Jurkat, Clone E6-1 (cell line): ENCODE measurements at regions not wholly inside any gene's neighbourhood (a gene's known extent, or its start where the extent isn't known, plus 50 kb on each side); places are given as distances from the start of the nearest gene placed in this dataset.
"Not testable (repeated sequence)": the region's sequence is repeated elsewhere in the genome, so short reads cannot be mapped to it uniquely, and the experiment has no call there.

ENCODE experiments used
- DNase-seq: peaks from one replicate; pipeline ENCODE4 v3.0.0-alpha.2; 2011; ENCODE audit warnings: low read depth, low spot score
- H3K4me3 ChIP-seq: 2 replicates; pipeline ENCODE4 v1.5.1; 2011; ENCODE audit warnings: mild to moderate bottlenecking, low read length, control low read depth, moderate library complexity

DNA sequence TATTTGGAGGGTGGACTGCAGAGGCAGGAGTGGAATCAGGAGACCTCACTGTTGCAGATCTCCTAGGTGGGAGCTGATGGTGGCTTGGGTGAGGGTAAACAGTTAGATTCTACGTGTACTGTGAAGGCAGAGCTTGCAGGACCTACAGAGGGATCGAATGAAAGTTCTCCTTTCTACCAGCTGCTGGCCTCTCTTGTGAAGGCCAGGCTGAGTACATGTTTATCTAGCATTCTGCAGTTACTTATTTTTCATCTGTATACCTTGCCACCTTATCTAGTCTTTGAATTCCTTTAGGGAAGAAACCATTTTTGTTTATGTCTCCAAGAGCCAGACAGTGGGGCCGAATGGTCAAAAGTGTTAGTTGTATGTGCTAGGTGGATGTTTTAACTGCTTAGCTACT, 57.6 kb downstream of the PTTG1 start:
- H3K4me3 ChIP-seq = no peak overlapping the region
- no peak for DNase-seq

DNA sequence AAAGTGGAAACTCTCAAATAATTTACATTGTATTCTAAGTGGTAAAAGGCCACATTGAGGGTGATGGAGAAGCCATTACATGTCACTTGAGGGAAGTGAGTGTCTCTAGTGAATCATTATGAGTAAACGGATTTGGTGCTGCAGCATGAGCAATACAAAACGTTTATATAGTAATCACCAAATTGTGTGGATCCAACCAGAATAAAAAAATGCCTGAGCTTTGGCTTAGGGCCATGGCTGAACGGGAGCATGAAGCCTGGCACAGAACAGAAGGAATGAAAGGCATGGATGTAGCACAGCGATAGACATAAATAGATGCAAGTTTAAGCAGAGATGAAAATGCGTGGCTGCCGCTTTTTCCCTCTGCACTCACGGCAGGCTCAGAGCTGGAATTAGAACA, 58.3 kb downstream of the PTTG1 start:
- DNase-seq = no peak
- no peak overlapping the region for H3K4me3 ChIP-seq

DNA sequence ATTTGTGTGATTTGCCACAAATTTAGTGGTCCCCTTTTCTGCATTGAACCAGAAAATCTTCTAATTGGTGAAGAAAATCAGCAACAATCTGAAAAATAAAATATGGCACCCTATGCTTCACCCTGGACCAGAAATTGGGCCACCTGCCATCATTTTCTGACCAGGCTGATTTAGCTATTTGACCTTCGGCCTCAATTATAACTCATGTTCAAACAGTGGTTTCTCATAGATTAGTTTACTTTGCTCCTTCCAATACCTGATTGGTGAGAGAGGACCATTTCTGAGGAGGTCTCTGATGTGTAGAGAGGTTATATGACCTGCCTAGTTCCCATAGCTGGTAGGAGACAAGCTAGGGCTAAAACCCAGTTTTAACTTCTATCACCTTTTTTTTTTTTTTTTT, 59.0 kb downstream of the PTTG1 start:
- no peak for DNase-seq
- no peak overlapping the region for H3K4me3 ChIP-seq

DNA sequence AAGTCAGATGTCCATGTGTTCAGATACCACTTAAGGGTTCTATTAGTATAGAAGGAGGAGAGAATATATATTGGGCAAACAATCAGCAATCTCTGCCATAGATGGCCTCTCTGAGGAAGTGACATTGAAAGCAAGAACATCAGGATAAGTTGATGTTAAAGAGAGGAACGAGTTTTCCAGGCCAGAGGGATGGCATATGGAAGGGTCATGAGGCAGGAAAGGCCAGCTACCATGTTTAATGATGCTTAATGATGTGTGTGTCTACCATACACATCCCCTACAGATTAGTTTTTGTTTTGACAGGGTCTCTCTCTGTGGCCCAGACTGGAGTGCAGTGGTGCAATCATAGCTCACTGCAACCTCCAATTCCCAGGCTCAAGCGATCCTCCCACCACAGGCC, 63.0 kb downstream of the PTTG1 start:
- no peak for DNase-seq
- no peak overlapping the region for H3K4me3 ChIP-seq

DNA sequence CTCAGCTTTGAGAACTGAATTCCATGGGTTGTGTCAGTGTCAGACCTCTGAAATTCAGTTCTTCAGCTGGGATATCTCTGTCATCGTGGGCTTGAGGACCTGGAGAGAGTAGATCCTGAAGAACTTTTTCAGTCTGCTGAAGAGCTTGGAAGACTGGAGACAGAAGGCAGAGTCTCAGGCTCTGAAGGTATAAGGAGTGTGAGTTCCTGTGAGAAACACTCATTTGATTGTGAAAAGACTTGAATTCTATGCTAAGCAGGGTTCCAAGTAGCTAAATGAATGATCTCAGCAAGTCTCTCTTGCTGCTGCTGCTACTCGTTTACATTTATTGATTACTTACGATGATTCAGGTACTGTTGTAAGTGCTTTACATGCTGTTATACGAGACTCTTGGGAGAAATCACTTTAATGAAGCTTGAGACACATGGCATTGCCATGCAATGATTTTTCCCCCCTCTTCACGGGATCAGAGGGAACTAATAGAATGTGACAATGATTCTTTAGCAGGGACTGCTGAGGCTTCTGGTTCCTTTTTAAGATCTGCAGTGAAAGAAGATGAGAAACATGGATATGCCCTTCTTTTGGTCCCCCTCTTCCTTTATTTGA, 63.8 kb downstream of the PTTG1 start:
- no peak for DNase-seq

DNA sequence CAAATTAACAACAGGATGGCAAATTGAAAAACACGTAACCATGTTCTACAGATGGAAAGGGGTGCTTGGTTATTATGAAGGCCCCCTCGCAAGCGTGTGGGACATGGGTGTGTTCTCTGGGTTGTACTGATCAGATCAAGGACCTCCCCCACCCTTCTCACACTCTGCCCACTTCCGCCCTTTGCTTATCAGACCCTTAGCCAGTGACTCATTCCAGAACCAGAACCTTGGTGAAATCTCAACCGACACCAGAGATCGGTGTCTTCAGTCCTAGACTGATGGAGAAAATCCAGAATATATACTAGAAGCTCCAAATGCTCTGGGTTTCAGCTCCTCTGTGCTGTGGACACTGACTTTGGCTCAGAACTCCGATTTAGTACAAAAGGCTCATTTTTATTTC, 64.9 kb downstream of the PTTG1 start:
- DNase-seq = no peak
- H3K4me3 ChIP-seq = no peak overlapping the region

More for the DNA sequence above, 63.8 kb downstream of the PTTG1 start:
- no peak overlapping the region for H3K4me3 ChIP-seq

DNA sequence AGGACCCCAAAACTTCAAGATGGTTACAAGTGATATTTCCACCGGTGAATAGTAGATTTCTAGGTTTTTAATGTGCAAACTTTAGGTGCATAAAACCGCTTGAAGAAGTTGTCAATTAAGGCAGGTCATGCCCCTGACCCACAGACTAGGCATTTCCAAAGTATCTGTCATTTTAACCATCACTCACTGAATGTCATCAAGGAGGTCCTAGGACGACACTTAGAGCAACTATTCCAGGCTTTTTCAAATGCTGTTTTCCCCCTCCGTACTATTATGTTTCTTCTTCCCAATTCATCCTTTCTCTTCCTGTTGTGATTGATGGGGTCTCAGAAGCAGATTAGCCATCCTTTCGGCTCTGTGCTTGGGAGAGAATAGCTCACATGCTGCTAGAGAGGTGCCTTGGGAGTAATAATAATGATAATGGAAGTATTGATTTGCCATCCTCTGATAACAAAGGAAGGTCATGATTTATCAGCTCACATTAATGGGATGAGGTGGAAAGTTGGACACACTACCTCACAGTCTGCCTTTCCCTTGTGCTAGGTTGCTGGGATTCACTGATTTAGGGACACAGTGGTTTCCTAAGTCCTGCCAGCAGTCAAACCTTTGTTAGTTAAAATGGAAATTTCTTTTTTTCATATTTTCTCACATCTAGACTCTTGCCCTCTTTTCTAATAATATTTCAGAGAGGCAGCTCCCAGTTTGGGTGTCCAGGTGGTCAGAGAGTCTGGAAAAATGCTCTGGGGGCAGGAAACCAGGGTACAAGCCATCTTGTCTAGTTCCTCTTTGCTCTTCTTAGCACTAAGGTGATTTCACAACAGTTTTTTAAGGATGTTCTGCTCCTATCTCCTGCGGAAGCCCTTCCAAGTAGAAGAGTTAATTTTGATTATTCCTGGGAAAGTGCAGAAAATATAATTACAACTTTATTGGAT, 67.0 kb downstream of the PTTG1 start:
- no peak overlapping the region for H3K4me3 ChIP-seq
- no peak for DNase-seq

DNA sequence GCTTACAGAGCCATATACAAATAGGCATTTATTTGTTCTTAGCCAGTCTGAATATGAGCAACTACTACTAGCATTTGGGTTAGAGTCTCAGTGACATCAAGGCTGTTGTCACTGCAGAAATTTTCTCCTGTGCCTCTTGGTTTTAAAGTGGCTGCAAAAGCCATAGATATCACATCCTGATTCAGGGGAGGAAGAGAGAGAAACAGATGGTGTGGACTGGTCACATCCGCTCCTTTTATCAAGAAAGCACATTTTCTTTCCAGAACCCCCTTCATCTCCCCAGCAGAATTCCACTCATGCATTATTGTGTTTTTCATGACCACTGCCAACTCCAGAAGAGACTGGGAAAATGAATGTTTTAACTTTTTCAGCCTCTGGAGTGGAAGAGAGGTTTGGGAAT, 69.8 kb downstream of the PTTG1 start:
- DNase-seq = no peak
- no peak overlapping the region for H3K4me3 ChIP-seq

DNA sequence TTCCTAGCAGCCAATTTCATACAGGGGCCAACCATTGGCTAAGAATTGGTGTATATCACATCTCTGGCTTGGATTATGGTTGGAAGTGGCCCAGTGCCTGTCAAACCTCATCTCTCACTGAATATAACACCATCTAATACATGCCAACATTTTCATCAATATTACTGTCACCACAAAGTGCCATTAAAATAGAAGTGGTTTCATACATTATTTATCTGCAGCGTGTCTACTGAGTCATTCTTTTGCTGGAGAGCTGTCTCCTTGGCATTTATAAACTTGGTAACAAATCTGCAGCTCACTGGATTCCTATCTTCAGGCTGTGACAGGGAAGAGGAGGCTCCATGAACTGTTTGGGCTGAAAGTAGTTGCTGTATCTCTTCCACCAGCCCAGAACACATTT, 70.9 kb downstream of the PTTG1 start:
- H3K4me3 ChIP-seq = no peak overlapping the region
- no peak for DNase-seq

DNA sequence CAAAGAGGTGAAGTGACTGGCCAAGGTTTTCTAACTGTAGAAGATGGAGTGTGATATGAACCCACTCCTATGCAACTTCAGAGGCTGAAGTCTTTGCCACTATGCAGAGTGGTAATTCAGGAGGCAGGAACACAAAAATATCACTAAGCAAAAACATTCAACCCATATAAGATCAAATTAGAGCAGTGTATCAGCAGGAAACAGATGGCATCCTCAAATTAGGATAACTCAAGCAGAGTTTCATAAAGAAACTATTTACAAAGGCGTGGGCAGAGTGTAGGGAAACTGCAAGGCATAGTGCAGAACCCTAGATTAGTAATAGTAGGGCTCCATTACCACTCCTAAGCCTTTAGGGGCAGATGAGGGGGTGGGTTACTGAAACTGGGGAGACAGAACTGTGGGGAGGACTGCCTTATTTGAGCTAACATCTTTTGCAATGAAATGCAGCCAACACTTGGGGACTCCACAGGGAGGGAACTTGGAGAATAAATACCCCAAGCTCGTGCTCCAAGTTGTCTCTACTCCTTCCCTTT, 72.2 kb downstream of the PTTG1 start:
- no peak for DNase-seq

DNA sequence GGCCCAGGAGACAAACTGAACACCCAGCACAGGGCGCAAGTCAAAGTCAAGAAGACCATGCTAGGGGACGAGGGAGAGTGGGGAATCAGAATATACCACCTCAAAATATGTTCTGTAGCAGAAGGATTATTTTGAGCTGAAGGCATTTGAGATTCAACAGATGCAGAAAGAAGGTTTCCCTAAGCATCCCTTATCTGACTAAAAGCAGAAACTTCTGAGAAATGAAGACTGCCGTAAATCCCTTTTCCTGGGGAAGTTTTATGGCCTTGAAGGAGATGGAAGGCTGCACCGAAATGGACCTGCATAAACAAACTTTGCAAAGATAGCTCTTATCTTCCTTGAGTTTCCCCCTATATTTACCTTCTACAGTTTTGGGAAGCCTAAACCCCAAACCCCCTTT, 72.8 kb downstream of the PTTG1 start:
- no peak for DNase-seq
- no peak overlapping the region for H3K4me3 ChIP-seq

More for the DNA sequence above, 72.2 kb downstream of the PTTG1 start:
- no peak overlapping the region for H3K4me3 ChIP-seq

DNA sequence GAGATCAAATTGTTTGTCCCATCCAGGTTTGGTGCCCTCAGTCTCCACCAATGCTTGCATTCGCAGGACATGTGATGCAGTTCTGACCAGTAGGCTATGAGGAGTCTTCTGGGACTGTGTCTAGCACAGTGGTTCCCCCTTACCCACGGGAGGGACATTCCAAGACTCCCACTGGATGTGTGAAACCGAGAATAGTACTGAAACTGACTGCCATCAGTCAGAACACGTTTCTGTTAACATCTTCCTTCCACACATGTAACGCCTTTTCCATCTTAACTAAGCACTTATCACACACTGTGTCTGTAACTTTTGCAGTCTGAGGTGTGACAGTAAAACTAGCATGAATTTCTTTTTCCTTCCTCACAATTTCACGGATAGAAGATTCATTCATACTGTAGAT, 74.7 kb downstream of the PTTG1 start:
- no peak for DNase-seq
- no peak overlapping the region for H3K4me3 ChIP-seq

DNA sequence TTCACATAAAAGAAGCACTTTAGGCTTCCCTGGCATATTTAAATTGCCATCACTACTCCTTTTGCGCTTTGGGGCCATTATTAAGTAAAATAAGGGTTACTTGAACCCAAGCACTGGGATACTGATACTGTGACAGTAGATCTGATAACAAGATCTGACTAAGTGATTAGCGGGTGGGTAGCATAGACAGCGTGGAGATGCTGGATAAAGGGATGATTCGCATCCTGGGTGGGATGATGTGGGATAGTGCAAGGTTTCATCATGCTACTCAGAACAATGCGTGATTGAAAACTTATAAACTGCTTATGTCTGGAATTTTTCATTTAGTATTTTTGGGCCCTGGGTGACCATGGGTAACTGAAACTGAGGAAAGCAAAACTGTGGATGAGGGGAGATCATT, 75.1 kb downstream of the PTTG1 start:
- no peak for DNase-seq
- H3K4me3 ChIP-seq = no peak overlapping the region

DNA sequence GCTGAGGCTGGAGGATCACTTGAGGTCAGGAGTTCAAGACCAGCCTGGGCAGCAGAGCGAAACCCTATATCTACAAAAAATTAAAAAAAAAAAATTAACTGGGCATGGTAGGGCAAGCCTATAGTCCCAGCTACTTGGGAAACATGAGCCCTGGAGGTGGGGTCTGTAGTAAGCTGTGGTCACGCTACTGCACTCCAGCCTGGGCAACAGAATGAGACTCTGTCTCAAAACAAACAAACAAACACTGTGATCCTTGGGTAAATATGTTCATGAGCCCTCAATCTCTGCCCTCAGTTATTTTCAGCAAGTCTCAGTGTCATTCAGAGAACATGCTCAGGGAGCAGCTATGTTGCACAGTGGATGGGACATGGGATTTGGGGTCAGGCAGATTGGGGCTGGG, 76.2 kb downstream of the PTTG1 start:
- H3K4me3 ChIP-seq = no peak overlapping the region
- no peak for DNase-seq

DNA sequence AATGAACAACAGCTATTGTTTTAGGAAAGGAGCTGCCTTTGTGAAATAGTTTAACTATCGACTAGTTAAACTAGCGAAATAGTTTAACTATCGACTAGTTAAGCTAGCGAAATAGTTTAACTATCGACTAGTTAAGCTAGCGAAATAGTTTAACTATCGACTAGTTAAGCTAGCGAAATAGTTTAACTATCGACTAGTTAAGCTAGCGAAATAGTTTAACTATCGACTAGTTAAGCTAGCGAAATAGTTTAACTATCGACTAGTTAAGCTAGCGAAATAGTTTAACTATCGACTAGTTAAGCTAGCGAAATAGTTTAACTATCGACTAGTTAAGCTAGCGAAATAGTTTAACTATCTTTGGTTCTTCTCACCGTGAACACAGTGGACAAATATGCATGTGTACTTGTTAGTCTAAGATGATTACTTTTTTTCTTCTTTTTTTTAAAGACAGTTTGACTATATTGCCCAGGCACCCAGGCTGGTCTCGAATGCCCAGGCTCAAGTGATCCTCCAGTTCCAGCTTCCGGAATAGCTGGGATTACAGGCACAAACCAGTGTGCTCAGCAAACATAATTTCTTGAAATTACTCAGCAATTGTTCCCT, 76.9 kb downstream of the PTTG1 start:
- H3K4me3 ChIP-seq = not testable (repeated sequence)

DNA sequence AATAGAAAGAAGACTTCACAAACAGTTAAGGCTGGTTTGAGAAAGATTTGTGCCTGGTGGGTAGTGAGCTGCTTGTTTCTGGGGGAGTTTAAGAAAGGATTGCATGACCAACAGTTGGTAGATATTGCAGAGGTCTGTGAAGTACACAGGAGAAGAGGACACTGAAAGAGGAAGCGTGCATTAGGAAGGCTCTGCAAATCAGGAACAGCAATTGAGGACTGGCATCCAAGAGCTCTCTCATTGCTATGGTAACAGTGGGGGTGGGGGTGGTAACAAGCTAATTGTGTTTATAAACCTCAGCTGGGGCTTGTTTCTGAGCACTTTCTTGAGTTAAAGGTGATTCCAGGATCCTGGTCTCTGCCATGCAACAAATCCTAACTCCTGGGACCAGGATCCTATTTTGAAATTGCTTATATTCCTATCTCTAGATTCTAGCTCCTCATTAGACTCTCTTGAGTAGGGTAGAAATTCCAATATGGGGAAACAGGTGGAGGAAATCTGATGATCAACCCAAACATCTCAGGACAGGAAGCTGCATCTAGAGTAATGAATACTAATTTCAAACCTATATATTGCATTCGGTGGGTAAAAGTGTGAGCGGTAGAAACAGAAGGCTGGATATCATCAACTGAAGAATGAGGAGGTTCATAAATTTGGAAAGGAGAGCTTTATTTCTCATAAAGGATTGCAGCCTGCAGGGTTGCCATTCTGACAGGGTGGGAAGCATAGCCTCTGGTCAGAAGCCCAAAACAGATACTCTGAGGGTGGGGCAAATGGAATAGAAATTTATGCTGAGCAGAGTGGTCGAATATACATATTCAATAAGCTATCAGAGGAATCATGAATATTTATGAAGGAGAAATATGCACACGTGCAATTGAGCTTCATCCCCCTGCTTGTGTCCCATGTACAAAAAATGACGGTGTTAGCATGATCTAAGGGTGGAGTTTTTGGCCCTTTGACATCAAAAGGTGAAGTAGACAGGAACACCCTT, 79.4 kb downstream of the PTTG1 start:
- DNase-seq = no peak

More for the DNA sequence above, 76.9 kb downstream of the PTTG1 start:
- DNase-seq = not testable (repeated sequence)

DNA sequence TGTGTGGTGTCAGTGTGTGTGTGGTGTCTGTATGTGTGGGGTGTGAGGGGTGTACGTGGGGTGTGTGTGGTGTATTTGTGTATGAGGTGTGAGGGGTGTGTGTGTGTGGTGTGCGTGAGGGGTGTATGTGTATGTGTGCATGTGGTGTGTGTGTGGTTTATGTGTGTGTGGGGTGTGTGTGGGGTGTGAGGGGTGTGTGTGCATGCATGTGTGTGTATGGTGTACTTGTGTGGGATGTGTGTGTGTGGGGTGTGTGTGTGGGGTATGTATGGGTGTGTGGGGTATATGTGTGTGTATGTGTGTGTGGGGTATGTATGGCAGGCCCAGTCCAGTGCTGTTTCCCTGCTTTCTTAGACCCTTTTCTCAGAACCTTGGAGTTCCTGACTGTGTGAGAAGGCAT, 83.3 kb downstream of the PTTG1 start:
- DNase-seq = no peak
- no peak overlapping the region for H3K4me3 ChIP-seq

More for the DNA sequence above, 79.4 kb downstream of the PTTG1 start:
- no peak overlapping the region for H3K4me3 ChIP-seq

DNA sequence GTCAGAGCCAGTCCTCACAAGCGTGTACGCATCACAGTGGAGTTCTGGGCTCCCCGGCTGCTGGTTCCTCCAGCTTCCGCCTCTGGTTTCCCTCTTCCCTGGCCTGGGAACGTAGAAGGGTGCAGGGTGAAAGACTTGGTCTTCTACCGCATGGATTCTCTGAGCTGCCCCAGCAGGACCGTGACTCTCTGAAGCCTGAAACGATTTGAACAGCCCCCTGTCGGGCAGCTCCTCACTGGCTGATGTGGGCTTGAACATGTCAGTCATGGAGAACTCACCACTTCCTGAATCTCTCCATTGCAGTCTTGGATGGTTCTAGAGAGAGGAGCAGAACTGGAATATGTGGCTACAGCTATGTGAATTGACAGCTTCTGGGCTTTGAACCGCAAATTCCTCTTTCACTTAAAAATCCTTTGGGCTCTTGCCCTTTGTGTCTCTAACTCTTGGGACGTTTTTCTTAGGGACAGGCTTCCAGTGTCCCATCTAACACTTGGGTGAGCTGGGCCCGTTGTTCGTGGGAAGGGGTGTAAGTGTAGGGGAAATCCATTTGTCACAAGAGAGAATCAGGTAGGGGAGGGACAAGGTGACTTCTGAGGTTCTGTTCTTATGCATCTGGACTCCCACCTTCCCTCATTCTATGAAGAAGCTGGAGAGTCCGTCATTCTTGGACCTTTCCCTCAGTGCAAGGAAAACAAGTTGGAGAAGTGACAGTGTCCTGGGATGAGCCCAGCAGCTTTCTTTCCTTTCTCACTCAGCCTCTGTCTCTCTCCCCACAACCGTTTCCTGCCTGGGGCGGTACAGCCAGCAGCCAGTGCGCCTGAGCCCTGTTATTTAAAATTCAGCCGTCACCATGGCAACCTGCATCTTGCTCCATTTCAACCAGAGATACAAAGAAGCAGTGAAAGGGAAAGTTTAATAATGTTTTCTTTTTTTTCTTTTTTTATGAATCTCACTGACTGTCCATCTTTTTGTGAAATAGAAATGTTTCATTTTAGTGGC, 84.7 kb downstream of the PTTG1 start:
- peak overlapping the region; percentile 11; the same call in 1 of the 2 replicates for H3K4me3 ChIP-seq
- DNase-seq = peak; percentile 81
